ENCODE measurements at regions not wholly inside any gene's neighbourhood (a gene's known extent, or its start where the extent isn't known, plus 50 kb on each side); places are given as distances from the start of the nearest gene placed in this dataset.

- TF ChIP-seq, protein P1, sequence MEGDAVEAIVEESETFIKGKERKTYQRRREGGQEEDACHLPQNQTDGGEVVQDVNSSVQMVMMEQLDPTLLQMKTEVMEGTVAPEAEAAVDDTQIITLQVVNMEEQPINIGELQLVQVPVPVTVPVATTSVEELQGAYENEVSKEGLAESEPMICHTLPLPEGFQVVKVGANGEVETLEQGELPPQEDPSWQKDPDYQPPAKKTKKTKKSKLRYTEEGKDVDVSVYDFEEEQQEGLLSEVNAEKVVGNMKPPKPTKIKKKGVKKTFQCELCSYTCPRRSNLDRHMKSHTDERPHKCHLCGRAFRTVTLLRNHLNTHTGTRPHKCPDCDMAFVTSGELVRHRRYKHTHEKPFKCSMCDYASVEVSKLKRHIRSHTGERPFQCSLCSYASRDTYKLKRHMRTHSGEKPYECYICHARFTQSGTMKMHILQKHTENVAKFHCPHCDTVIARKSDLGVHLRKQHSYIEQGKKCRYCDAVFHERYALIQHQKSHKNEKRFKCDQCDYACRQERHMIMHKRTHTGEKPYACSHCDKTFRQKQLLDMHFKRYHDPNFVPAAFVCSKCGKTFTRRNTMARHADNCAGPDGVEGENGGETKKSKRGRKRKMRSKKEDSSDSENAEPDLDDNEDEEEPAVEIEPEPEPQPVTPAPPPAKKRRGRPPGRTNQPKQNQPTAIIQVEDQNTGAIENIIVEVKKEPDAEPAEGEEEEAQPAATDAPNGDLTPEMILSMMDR (conservative IDR thresholded peaks at IDR 0.05; ENCODE audit: low read depth, low read length), result no peak
- TF ChIP-seq CHD1 (IDR thresholded peaks at IDR 0.05; ENCODE audit: low read depth, low read length) (no peak), MAFK (IDR thresholded peaks at IDR 0.05; ENCODE audit: low read depth, low read length) (no peak), RAD21 (IDR thresholded peaks at IDR 0.05; ENCODE audit: low read length) (no peak), POLR2A (IDR thresholded peaks at IDR 0.05; ENCODE audit: low read depth, low read length) (no peak)
- TF ChIP-seq, protein P2, sequence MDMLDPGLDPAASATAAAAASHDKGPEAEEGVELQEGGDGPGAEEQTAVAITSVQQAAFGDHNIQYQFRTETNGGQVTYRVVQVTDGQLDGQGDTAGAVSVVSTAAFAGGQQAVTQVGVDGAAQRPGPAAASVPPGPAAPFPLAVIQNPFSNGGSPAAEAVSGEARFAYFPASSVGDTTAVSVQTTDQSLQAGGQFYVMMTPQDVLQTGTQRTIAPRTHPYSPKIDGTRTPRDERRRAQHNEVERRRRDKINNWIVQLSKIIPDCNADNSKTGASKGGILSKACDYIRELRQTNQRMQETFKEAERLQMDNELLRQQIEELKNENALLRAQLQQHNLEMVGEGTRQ (IDR thresholded peaks at IDR 0.05; ENCODE audit: low read depth, low read length), result no peak
Observed at GRCh38 chr1:243977094-243977493, 74.0 kb upstream of the ZBTB18 start.
